GM21737 (cell line): ENCODE measurements at regions not wholly inside any gene's neighbourhood (a gene's known extent, or its start where the extent isn't known, plus 50 kb on each side); places are given as distances from the start of the nearest gene placed in this dataset.
A peak's percentile ranks its signal among the peaks of the same experiment; 100 is the strongest.

Experiments
- ATAC-seq: cut with Tn5 transposase; IDR thresholded peaks from one replicate; pipeline ENCODE4 v1.9.1; 2021; ENCODE audit warnings: mild to moderate bottlenecking, moderate library complexity; ENCODE audit not compliant: unreplicated experiment

DNA sequence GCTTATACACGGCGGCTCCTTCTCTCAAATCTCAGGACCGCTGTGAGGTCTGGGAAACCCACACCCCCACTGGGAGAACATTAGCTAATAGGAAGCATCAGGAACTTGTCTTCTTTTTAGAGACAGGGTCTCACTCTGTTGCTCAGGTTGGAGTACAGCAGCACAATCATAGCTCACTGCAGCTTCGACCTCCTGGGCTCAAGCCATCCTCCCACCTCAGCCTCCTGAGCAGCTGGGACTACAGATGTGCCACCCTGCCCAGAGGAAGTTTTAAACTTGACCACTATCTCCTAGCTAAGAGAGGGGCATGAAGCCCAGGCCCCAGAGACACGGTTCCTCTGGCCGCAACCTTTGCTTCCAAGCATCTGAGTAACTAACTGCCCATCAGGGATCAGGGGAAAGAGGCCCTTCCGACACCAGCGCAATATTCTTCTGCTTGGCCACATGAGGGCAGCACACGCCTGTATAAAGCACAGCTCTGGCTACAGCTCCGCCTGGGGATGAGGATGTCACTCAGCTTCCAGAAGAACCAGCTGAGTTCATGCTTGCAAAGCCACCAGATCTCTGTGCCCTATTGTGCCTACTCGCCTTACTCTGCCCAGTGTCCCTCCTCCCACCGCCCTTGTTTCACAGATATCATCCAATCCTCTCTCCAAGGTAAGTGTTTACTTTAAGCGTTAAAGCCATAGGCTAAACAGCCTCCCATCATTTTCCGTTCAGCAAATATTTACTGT, 57.6 kb upstream of the SLC6A11 start:
- peak; percentile 77 for ATAC-seq

DNA sequence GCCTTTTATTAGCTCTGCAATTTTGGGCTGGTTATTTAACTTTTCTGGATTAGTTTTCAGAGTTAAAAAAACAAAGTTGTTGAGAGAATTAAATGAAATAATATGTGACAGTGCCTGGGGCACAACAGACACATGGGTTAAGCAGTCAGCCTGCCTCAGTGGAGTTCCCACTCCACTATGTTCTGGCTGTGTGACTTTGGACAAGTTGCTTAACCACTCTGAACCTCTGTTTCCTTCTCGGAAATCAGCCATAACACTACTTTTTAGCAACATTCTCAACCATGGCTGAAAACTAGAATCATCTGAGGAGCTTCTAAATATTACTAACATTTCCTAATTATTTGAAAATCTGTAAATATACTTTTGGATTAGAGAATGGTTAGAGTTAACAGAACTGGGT, 56.5 kb upstream of the SLC6A11 start:
- ATAC-seq = no peak

DNA sequence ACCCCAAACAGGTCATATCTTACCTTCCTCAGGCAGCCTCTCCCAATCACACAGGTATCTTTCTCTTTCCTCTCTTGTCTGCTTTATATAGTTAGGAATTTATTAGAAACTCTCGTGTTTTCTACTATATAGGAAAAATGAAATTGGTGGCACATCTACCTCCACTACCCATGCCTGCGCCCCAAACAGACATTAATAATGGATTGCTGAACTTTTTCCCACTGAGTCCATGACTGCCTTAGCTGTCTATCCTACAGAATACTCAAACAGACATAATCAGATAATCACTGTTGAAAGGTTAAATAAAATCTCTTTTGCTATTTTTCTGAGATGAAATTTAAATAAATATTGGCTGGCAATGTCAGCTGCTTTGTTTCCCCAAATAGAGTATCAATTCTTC, 55.8 kb upstream of the SLC6A11 start:
- ATAC-seq = no peak

DNA sequence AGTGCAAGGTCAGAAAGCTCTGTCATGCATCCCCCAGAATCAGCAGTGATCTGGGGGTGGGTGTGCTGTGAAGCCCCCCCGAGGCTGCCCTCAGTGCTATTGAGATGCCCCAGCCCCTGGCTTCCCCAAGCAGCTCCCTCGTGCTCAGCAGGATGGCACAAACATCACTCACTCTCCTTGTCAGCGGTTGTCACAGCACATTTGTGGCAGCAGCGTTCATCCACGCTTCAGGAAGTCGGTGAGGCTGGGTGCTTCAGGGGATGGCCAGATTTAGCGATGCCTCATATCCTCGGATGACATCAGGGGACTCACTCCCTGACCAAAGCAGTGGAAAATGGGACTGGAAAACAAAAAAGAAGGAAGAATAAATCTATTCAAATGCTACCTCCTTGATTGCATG, 54.4 kb upstream of the SLC6A11 start:
- ATAC-seq = no peak

- ATAC-seq = no peak
Measured at GRCh38 chr3:10762116-10762515, 53.9 kb upstream of the SLC6A11 start.

GRCh38 chr3:10762611-10763247, 53.3 kb upstream of the SLC6A11 start:
- ATAC-seq = no peak

DNA sequence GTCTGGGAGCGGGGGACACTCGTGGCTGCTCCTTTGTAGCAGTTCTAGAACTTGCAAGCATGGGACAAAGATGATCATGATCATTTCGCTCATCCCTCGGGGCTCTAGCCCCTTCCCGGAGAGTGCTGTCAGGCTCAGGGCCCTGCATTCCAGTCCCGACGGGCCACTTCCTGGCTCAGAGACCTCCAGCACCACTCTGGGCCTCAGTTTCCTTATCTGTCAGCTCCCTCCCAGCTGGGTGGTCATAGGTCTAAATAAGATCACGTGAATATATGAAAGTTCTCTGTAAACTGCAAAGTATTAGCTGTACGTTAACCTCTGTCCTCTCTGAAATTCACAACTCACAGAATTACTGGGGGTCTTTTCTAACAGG, 52.8 kb upstream of the SLC6A11 start:
- no peak for ATAC-seq

- ATAC-seq = no peak
Measured at GRCh38 chr3:10763817-10764258, 52.2 kb upstream of the SLC6A11 start.

GRCh38 chr3:10764259-10765051, 51.6 kb upstream of the SLC6A11 start:
- no peak for ATAC-seq

DNA sequence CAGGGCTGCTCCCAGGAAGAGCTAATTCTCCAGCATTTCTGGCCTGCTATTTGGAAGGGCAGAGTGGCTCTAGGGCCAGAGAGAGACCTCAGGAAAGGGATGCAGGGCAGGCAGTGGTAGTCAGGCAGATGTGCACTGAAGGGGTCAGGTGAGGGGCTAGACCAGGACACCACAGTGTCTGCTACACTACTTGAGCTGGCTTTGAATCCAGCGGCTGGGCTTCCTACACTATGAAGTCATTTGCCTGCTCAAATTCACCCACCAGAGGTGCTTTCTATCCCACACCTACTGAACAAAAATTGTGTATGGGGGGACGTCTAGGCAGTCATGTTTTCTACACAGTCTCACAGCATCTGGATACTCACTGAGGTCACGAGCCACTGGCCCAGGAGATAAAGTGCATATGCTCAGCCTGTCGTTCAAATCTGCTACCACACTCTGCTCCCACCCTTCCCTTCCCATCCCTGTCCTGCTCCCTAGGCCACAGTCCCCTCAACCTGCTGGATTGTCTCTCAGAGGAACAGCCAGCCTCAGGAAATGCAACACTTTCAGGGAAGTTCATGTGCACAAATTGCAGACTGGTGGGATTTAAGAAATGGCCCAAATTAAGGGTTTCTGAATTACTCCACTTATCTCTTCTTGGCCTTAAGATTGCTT, 49.9 kb upstream of the SLC6A11 start:
- ATAC-seq = no peak
